GM23338 (cell line): ENCODE measurements at regions not wholly inside any gene's neighbourhood (a gene's known extent, or its start where the extent isn't known, plus 50 kb on each side); places are given as distances from the start of the nearest gene placed in this dataset.

Experiments used
- CTCF ChIP-seq, 2 experiments: fragments of 200-600 bp in 1 of 2; sonication (generic) in 1 of 2; conservative IDR thresholded peaks; 2 replicates each; pipeline versions ENCODE4 v1.5.1 to v1.6.1; 2016 to 2017; ENCODE audit warnings: antibody characterized with exemption in 2 of 2, low read depth in 2 of 2, mild to moderate bottlenecking in 2 of 2, moderate library complexity in 1 of 2
- ETS1 ChIP-seq: IDR thresholded peaks from 2 replicates; pipeline ENCODE4 v1.6.1; 2016; ENCODE audit warnings: antibody characterized with exemption
- EZH2phosphoT487 ChIP-seq: fragments of 200-600 bp; sonication (generic); IDR thresholded peaks from one replicate; pipeline ENCODE4 v1.8.1; 2018; ENCODE audit warnings: antibody characterized with exemption; ENCODE audit not compliant: unreplicated experiment
- REST ChIP-seq: IDR thresholded peaks from one replicate; pipeline ENCODE4 v1.6.1; 2018; ENCODE audit warnings: antibody characterized with exemption; ENCODE audit not compliant: unreplicated experiment
- ZNF331 ChIP-seq: fragments of 250-450 bp; sonication (Bioruptor Pico); IDR thresholded peaks from 2 replicates; pipeline ENCODE4 v1.5.0; 2020; ENCODE audit warnings: low read depth, mild to moderate bottlenecking, moderate library complexity

- TF ChIP-seq CTCF (conservative IDR thresholded peaks at IDR 0.05; ENCODE audit: low read depth in 2 of 2) (no peak), REST (no peak), ETS1 (no peak), EZH2phosphoT487 (no peak), ZNF331 (CRISPR knock-in tag) (no peak)
These were observed 171.9 kb downstream of the EMP1 start for GRCh38 chr12:13368431-13368830.
